GM21526 (cell line): ENCODE measurements at regions not wholly inside any gene's neighbourhood (a gene's known extent, or its start where the extent isn't known, plus 50 kb on each side); places are given as distances from the start of the nearest gene placed in this dataset.

ENCODE experiments used
- ATAC-seq: cut with Tn5 transposase; IDR thresholded peaks from one replicate; pipeline ENCODE4 v1.9.1; 2021; ENCODE audit warnings: moderate library complexity; ENCODE audit not compliant: unreplicated experiment, low FRiP score

DNA sequence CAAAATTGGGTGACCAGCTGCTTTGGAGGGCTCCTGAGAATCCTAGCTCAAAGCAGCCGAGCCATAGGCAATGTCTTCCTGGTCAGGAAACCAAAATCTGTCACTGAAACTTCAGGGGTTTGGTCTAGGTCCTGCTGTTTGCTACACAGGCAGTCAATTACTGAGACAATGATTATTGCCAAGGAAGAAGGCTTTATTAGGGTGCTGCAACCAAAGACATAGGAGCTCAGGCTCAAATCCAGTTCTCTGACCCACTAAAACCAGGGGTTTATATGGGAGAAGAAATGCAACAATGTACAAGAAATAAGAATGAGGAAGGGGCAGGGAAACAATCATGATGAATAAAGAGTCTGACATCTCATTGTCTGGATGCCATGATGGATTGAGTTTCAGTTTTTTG, 410.3 kb upstream of the ZWINT start:
- ATAC-seq, result no peak

DNA sequence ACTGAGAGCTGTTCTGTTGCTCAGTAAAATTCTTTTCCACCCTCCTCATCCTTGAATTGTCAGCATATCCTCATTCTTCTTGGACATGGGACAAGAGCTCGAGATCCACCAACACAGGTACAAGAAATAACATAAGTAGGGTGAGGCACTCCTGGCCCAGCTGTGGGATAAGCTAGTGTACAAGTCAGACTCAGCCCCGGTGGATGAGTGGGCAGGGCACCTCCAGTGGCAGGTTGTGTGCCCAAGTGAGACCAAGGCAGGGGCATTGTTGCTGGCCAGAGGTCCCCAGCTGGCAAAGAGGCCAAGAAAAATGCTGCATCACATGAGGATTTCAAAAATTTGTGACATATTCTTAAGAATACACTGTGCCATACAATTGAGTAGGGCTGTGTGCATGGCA, 402.0 kb upstream of the ZWINT start:
- ATAC-seq, result no peak

- ATAC-seq, result no peak
Measured at GRCh38 chr10:56745490-56745889, 384.4 kb upstream of the ZWINT start.

DNA sequence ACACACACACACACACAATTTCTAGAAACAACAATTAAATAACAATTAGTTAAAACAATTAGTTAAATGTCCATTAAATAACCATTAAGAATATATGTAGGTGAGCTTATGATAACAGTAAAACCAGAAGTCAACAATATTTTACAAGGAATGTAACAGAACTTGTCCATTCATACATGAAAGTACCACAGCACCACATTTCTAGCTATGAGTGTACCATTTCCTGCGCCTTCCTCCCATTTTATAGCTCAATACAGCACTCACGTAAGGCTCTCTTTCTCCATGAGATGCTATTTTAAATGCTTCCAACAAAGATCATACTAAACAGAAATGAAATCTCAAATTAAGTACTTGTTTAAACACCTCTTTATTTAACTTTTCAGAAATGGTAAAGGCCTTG, 367.3 kb upstream of the ZWINT start:
- no peak for ATAC-seq

DNA sequence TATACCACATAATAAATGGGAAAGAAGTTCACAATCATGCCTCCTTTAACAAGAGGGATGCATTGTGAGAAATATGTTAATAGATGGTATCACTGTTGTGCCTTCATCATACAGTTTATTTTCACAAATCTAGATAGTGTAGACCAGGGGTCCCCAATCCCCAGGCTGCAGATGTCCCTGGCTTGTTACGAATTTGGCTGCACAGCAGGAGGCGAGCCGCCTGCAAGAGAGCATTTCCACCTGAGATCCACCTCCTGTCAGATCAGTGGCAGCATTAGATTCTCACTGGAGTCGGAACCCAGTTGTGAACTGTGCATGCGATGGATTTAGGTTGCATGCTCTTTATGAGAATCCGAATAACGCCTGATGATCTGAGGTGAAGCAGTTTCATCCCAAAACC, 361.9 kb upstream of the ZWINT start:
- no peak for ATAC-seq

- ATAC-seq, result no peak
Measured at GRCh38 chr10:56715262-56715661, 354.2 kb upstream of the ZWINT start.

DNA sequence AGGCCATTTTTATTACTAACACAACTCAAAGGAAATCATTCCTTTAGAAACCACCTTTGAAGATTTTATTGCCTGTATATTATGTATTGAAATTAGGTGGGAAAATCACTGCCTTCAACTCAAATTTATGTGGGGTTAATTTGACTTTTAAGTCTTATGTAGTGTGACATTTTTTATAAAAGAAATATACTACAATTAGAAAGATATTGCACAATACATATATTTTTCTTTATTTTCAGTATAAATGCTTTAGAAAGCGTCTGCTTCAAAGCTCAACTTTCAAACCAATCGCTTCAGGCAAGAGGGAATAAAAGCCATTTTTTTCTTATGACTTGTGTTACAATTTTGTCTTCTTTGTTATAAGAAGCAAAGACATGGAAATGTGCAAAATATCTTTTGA, 337.4 kb upstream of the ZWINT start:
- ATAC-seq, result no peak

GRCh38 chr10:56679578-56679977, 318.5 kb upstream of the ZWINT start:
- no peak for ATAC-seq

GRCh38 chr10:56662765-56663447, 301.8 kb upstream of the ZWINT start:
- peak; percentile 91 for ATAC-seq

DNA sequence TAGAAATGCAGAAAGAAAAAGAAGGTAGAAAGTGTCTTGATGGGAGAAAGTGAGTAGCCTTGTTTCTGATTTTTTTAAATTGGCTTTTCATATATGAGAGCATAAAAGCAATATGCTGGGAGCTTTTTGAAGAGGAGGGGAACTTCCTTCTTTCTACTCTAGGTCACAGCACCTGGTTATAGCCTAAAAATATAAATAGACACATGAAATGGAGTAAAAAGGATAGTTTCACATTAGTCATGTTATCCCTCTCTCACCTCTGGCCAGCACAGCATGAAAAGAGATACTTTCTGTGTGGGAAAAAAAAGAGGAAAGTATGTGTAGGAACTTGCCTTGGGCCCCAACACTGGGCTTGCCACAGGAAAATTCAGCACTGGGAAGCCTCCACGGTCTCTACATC, 292.2 kb upstream of the ZWINT start:
- ATAC-seq, result no peak

GRCh38 chr10:56646329-56647111, 285.5 kb upstream of the ZWINT start:
- ATAC-seq, result no peak

- ATAC-seq, result peak; percentile 100
Measured at GRCh38 chr10:56633876-56634452, 272.9 kb upstream of the ZWINT start.

DNA sequence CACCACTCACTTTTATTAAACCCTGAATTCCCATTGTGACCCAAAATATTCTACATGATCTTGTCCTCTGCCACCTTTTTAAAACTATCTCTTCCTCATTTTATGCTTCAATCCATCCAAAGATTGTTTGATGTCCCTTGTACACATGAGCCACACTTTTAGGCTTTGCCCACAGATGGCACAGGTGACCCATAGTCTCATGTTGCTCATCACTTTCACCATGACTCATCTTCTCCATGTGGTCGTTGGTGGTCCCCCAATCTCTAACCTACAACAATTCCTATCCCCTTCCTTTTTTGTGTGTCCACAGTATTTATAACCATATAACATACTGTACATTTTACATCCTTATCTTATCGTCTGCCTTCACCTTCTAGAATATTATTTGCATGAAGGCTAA, 271.5 kb upstream of the ZWINT start:
- no peak for ATAC-seq

DNA sequence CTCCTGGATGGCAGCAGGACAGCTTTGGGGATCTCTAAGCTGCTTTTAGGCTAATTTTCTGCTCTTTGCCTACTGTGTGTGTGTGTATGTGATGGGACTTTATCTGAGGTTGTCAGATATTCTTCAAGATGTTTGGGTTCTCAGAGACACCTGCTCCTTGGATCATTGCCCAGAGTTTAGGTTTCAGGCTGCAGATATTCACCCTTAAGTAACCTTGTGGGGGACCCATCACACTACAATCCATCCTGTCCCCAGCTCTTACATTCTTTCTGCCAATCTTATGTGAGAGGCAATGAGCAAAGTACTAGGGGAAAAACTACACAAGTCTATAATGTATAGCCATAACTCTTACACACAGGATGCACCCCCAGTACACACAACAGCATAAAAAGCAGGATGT, 263.0 kb upstream of the ZWINT start:
- peak; percentile 41 for ATAC-seq

DNA sequence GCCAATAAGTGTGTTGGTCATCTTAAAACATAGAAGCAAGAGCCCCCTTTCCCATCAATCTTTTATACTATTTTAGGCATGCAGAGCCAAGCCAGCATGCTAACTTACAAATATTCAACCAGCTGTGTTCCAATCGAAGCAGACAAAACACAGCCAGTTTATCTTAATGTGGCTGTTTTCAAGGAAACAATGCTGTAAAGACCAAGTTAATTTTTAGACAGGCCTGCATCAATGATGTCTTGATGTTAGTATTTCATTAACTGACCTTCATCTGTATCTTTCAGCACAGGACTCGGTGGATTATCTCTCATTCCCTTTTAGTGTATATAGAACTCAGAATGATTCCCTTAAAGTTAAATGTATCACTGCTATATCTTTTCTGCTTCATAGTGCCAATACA, 262.0 kb upstream of the ZWINT start:
- no peak for ATAC-seq

DNA sequence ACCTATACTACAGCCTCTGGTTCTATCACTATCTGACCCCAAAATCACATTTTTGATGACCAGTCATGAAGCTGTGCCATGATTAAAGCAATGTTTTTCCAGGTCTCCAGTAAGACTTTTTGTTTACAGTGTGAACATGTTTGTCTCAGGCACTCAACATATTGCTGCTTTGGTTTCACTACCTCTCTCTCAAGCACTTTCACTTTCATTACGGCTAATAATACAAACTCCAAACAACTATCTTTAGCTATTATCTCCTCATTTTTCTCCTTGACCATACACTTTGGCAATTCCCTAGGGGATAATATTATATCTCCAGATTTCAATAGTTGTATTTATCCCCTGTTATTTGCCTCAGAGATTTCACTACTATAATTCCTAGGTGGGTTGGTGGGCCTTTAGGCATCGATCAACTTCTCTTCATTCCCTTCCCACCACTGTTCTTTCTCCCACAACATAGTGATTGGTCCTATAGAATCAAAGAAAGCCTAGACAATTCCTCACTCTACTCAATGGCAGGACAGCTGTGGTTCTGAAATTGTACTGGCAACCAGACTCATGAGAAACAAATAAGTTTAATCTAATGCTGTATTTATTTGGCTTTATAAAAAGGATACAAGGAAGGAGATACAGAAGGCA, 261.4 kb upstream of the ZWINT start:
- ATAC-seq, result peak; percentile 89

DNA sequence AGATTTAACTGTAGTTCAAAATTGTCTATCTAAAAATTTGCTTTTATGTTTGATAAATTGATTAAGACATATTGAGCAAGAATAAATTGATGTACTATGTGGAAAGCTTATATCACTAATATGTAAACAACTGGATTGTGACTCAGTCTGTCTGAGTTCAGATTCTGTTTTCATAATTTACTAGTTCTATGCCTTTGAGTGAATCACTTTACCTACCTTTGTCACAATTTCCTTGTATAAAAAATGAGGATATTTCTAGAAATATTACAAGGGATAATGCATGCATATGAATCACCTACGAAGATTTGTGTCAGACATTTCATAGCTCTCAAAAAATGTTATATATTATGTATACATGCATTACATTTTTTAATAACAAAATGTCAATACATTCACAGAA, 245.1 kb upstream of the ZWINT start:
- no peak for ATAC-seq

DNA sequence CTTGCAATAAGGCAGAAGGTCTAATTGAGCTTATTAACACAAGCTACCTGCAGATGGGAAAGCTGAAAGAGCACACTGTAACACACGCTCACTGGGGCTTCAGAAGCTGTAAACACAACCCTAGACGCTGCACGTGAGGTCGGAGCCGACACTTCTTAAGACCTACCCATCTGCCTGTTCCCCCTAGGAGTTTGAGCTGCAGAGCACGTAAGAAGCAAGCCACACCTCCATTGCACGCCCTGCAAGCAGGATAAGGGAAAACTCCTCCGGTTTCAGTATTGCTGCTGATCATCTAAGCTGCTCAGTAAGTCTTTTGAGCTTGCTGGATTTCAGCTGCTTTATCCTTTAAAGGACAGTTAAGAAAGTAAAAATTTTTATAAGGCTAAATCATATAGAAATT, 244.0 kb upstream of the ZWINT start:
- no peak for ATAC-seq

DNA sequence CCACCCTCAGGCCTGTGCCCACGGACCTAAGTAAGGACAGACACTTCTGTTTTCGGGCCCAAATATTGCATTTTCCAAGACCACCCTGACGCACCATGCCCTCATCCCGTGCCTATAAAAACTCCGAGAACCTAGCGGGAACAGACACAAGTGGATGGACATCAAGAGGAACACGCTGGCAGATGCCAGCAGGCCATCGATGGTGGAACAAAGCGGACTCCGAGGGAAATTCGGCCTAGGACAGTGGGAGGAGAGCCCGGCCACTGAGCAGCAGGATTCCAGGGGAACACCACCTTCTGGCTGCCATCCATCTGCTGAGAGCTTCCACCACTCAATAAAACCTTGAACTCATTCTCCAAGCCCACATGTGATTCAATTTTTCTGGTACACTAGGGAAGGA, 243.6 kb upstream of the ZWINT start:
- ATAC-seq, result no peak

DNA sequence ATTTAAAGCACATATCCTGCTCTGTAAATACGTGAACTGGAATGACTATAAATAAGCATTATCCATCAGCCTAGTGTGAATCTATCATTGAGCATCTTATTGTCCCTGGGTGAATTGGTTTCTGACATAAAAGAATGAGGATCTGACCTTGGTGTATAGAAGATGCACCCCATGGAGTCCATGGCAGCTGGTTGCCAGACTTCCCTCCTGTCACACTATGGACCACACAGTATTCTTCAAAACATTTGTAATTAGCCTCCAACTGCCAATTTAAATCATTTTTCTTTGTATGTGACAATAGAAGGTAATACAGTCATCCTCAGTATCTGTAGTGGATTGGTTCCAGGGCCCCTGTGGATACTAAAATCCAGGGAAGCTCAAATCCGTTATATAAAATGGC, 238.1 kb upstream of the ZWINT start:
- no peak for ATAC-seq

- ATAC-seq, result no peak
Measured at GRCh38 chr10:56596257-56596656, 235.2 kb upstream of the ZWINT start.
